ENCODE measurements at regions not wholly inside any gene's neighbourhood (a gene's known extent, or its start where the extent isn't known, plus 50 kb on each side); places are given as distances from the start of the nearest gene placed in this dataset.
A peak's percentile ranks its signal among the peaks of the same experiment; 100 is the strongest.

GRCh38 chr15:66848686-66849392, 146.8 kb downstream of the SMAD6 start:
- no peak for DNase-seq (ENCODE audit: low read depth)

GRCh38 chr15:66849393-66849745, 147.3 kb downstream of the SMAD6 start:
- DNase-seq (ENCODE audit: low read depth): no peak

- no peak for DNase-seq (ENCODE audit: low read depth)
Measured at GRCh38 chr15:66849746-66850077, 147.7 kb downstream of the SMAD6 start.

- no peak for DNase-seq (ENCODE audit: low read depth)
Measured at GRCh38 chr15:66850078-66850991, 148.3 kb downstream of the SMAD6 start.

- DNase-seq (ENCODE audit: low read depth): no peak
Measured at GRCh38 chr15:66850996-66851310, 148.9 kb downstream of the SMAD6 start.

- DNase-seq (ENCODE audit: low read depth): peak; percentile 57
Measured at GRCh38 chr15:66851311-66852063, 149.5 kb downstream of the SMAD6 start.

GRCh38 chr15:66852064-66852905, 150.2 kb downstream of the SMAD6 start:
- DNase-seq (ENCODE audit: low read depth): no peak

GRCh38 chr15:66854012-66854965, 152.3 kb downstream of the SMAD6 start:
- no peak for DNase-seq (ENCODE audit: low read depth)

GRCh38 chr15:66855041-66855440, 153.0 kb downstream of the SMAD6 start:
- no peak for DNase-seq (ENCODE audit: low read depth)

- DNase-seq (ENCODE audit: low read depth): no peak
Measured at GRCh38 chr15:66857694-66858093, 155.7 kb downstream of the SMAD6 start.

GRCh38 chr15:66858423-66859207, 156.6 kb downstream of the SMAD6 start:
- DNase-seq (ENCODE audit: low read depth): no peak

GRCh38 chr15:66859688-66860253, 157.7 kb downstream of the SMAD6 start:
- no peak for DNase-seq (ENCODE audit: low read depth)

GRCh38 chr15:66860844-66861243, 158.8 kb downstream of the SMAD6 start:
- no peak for DNase-seq (ENCODE audit: low read depth)

- DNase-seq (ENCODE audit: low read depth): no peak
Measured at GRCh38 chr15:66862111-66862939, 160.3 kb downstream of the SMAD6 start.

- DNase-seq (ENCODE audit: low read depth): peak; percentile 60
Measured at GRCh38 chr15:66862940-66863335, 160.9 kb downstream of the SMAD6 start.

- DNase-seq (ENCODE audit: low read depth): no peak
Measured at GRCh38 chr15:66863390-66864085, 161.5 kb downstream of the SMAD6 start.

GRCh38 chr15:66864086-66864830, 162.2 kb downstream of the SMAD6 start:
- no peak for DNase-seq (ENCODE audit: low read depth)
